Sigmoid colon (tissue), 3 donors: ENCODE measurements at regions not wholly inside any gene's neighbourhood (a gene's known extent, or its start where the extent isn't known, plus 50 kb on each side); places are given as distances from the start of the nearest gene placed in this dataset.

Experiments used
- POLR2A ChIP-seq, 2 donors: fragments of 450-650 bp; IDR thresholded peaks; one replicate each; pipeline ENCODE4 v1.6.1; 2016; ENCODE audit warnings: antibody characterized with exemption in 2 of 2, mild to moderate bottlenecking in 2 of 2, moderate library complexity in 2 of 2
- TF ChIP-seq, protein P1 (sequence below), 4 experiments: fragments of 450-650 bp in 3 of 4; fragments of 200-600 bp in 1 of 4; IDR thresholded peaks; one replicate each; pipeline ENCODE4 v1.5.1; 2016 to 2019; ENCODE audit warnings: antibody characterized with exemption in 4 of 4, mild to moderate bottlenecking in 3 of 4, moderate library complexity in 2 of 4

DNA sequence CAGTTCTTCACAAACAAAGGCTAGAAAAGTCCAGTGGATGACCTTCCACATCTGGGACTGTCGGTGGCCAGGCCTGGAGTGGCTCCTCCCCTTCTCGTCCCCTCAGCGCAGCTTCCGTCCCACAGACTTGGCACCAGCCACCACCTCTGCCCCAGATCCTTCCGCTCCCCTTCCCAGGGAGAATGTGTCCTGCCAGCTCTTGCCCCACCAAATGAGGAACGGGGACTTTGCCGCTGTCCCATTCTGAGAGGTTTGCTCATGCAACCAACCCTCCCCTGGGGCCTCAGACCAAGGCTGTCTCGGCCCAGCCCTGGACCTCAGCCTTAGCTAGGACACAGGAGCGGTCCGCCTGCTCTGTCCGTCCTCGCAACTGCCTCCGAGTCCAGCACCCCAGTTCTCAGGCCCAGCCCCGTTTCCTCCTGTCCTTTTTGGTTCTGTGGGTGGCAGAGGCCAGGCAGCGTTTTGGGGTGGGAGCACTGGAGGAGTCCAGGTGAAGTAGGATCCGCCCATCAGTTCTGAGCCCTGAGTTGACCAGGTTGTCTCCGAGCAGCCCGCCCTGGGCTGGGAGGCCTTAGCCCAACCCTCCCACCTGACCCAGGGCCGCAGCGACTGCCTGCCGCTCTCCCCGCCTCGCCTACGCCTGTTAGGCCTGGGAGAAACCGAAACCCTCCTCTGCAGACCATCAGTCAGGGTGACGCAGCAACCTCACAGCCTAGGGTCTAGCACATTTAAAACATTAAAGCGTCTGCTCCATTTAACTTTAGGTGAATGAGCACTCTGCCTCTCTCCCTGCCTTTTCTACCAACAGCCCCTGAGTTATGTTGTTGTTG, 284.3 kb downstream of the FOXO1 start:
- TF ChIP-seq POLR2A (IDR thresholded peaks at IDR 0.05), result no peak
- TF ChIP-seq, protein P1, sequence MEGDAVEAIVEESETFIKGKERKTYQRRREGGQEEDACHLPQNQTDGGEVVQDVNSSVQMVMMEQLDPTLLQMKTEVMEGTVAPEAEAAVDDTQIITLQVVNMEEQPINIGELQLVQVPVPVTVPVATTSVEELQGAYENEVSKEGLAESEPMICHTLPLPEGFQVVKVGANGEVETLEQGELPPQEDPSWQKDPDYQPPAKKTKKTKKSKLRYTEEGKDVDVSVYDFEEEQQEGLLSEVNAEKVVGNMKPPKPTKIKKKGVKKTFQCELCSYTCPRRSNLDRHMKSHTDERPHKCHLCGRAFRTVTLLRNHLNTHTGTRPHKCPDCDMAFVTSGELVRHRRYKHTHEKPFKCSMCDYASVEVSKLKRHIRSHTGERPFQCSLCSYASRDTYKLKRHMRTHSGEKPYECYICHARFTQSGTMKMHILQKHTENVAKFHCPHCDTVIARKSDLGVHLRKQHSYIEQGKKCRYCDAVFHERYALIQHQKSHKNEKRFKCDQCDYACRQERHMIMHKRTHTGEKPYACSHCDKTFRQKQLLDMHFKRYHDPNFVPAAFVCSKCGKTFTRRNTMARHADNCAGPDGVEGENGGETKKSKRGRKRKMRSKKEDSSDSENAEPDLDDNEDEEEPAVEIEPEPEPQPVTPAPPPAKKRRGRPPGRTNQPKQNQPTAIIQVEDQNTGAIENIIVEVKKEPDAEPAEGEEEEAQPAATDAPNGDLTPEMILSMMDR (IDR thresholded peaks at IDR 0.05), result no peak
